ENCODE measurements at regions not wholly inside any gene's neighbourhood (a gene's known extent, or its start where the extent isn't known, plus 50 kb on each side); places are given as distances from the start of the nearest gene placed in this dataset.
A peak's percentile ranks its signal among the peaks of the same experiment; 100 is the strongest.

GRCh38 chr1:60982539-60982938 lies 99.8 kb upstream of the NFIA start:
- Histone ChIP-seq H3K9ac (ENCODE audit: extremely low read depth, low read length, poor library complexity, severe bottlenecking) (no peak overlapping the region), H3K4me3 (ENCODE audit: low read length) (no peak overlapping the region), H3K36me3 (ENCODE audit: control insufficient read depth, insufficient read depth, low read length) (no peaks in the 10 kb centered on the region), H3K27ac (ENCODE audit: low read depth, low read length) (no peak overlapping the region), H3K27me3 (ENCODE audit: control insufficient read depth, insufficient read depth, low read length, poor library complexity, severe bottlenecking) (no peaks in the 10 kb centered on the region), H3K9me3 (ENCODE audit: control insufficient read depth, low read length) (no peaks in the 10 kb centered on the region), H3K4me1 (ENCODE audit: control insufficient read depth, insufficient read depth, low read length) (no peaks in the 10 kb centered on the region)
- no peak for TF ChIP-seq CTCF (conservative IDR thresholded peaks at IDR 0.05)
- Mint-ChIP-seq H3K4me3 (no peak overlapping the region), H3K4me1 (no peaks in the 10 kb centered on the region), H3K9me3 (no peaks in the 10 kb centered on the region), H3K27me3 (ENCODE audit: insufficient read depth) (no peaks in the 10 kb centered on the region), H3K27ac (no peak overlapping the region), H3K36me3 (ENCODE audit: low read depth) (no peaks in the 10 kb centered on the region)
- 80 to 94% methylated on average over 1 of the region's 1 CpG for WGBS, 2 experiments (ENCODE audit: insufficient coverage in 1 of 2, insufficient read length in 1 of 2)
- DNase-seq = no peak

GRCh38 chr1:60981357-60981756 lies 101.0 kb upstream of the NFIA start:
- Histone ChIP-seq H3K27ac (ENCODE audit: low read depth, low read length) (no peak overlapping the region), H3K4me1 (ENCODE audit: control insufficient read depth, insufficient read depth, low read length) (no peaks in the 10 kb centered on the region), H3K4me3 (ENCODE audit: low read length) (no peak overlapping the region), H3K9me3 (ENCODE audit: control insufficient read depth, low read length) (no peaks in the 10 kb centered on the region), H3K27me3 (ENCODE audit: control insufficient read depth, insufficient read depth, low read length, poor library complexity, severe bottlenecking) (no peaks in the 10 kb centered on the region), H3K36me3 (ENCODE audit: control insufficient read depth, insufficient read depth, low read length) (no peaks in the 10 kb centered on the region), H3K9ac (ENCODE audit: extremely low read depth, low read length, poor library complexity, severe bottlenecking) (no peak overlapping the region)
- Mint-ChIP-seq H3K27ac (no peak overlapping the region), H3K36me3 (ENCODE audit: low read depth) (no peaks in the 10 kb centered on the region), H3K9me3 (no peaks in the 10 kb centered on the region), H3K4me1 (no peaks in the 10 kb centered on the region), H3K27me3 (ENCODE audit: insufficient read depth) (no peaks in the 10 kb centered on the region), H3K4me3 (no peak overlapping the region)
- 91% methylated on average over 1 of the region's 1 CpG; no CpG with 5 or more reads in 1 of the 2 experiments for WGBS, 2 experiments (ENCODE audit: insufficient coverage in 1 of 2, insufficient read length in 1 of 2)
- DNase-seq = no peak
- no peak for TF ChIP-seq CTCF (conservative IDR thresholded peaks at IDR 0.05)

- H3K27me3 ChIP-seq (ENCODE audit: control insufficient read depth, insufficient read depth, low read length, poor library complexity, severe bottlenecking) = no peaks in the 10 kb centered on the region
- H3K27me3 Mint-ChIP-seq (ENCODE audit: insufficient read depth) = no peaks in the 10 kb centered on the region
- no peak overlapping the region for H3K4me3 ChIP-seq (ENCODE audit: low read length)
- no peak overlapping the region for H3K9ac ChIP-seq (ENCODE audit: extremely low read depth, low read length, poor library complexity, severe bottlenecking)
- no peaks in the 10 kb centered on the region for H3K36me3 Mint-ChIP-seq (ENCODE audit: low read depth)
- 54 to 80% methylated on average over 2 to 4 of the region's 4 CpGs for WGBS, 2 experiments (ENCODE audit: insufficient coverage in 1 of 2, insufficient read length in 1 of 2)
- no peaks in the 10 kb centered on the region for H3K4me1 ChIP-seq (ENCODE audit: control insufficient read depth, insufficient read depth, low read length)
- H3K4me3 Mint-ChIP-seq = no peak overlapping the region
- H3K27ac ChIP-seq (ENCODE audit: low read depth, low read length) = no peak overlapping the region
- H3K36me3 ChIP-seq (ENCODE audit: control insufficient read depth, insufficient read depth, low read length) = no peaks in the 10 kb centered on the region
- peak; percentile 70 for TF ChIP-seq CTCF (conservative IDR thresholded peaks at IDR 0.05)
- no peaks in the 10 kb centered on the region for H3K4me1 Mint-ChIP-seq
- H3K9me3 Mint-ChIP-seq = no peaks in the 10 kb centered on the region
- H3K9me3 ChIP-seq (ENCODE audit: control insufficient read depth, low read length) = no peaks in the 10 kb centered on the region
- DNase-seq = peak; percentile 60
- H3K27ac Mint-ChIP-seq = no peak overlapping the region
Measured at GRCh38 chr1:60978421-60979357, 103.7 kb upstream of the NFIA start.
